ENCODE measurements at regions not wholly inside any gene's neighbourhood (a gene's known extent, or its start where the extent isn't known, plus 50 kb on each side); places are given as distances from the start of the nearest gene placed in this dataset.
A peak's percentile ranks its signal among the peaks of the same experiment; 100 is the strongest.
"Not testable (repeated sequence)": the region's sequence is repeated elsewhere in the genome, so short reads cannot be mapped to it uniquely, and the experiment has no call there.

DNA sequence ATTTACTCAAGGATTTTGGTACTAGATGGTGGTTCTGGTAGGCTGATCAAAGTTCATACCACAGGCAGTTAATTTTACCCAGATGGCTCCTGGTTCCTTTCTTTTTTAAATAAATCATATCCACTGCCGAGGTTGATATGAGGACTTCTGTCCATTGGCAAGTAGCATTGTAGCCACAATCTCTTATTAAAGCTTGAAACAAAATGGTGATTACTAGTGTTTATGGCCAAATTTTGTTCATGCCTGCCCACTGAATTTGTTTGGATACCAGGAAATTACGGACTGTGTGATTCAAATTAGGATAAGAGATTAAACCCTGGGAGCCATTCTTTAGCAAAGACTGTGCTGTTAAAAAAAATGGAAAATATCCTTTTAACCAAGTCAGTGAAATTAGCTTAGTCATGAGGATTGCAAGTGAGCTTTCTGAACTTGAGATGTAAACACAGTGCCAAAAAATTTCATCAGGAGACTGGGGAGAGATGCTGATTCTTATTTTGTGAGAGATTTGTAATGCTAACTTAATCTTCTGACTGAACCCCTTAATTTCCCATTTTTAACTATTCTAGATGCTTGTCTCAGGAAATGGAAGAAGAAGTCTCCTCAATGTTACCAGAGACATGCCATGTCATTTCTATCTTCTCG, 893.5 kb upstream of the ADAMTS5 start:
- intact Hi-C loops (cut with DNase I); H3K9me3 ChIP-seq; DNase-seq; H3K27me3 ChIP-seq; H3K4me3 ChIP-seq; H3K4me1 ChIP-seq; H3K36me3 ChIP-seq; ATAC-seq: not testable (repeated sequence)
- H3K27ac ChIP-seq = peak overlapping the region in 1 of 10 donors; percentile 40
- WGBS, 2 donors = 49 to 59% methylated on average over 3 of the region's 3 CpGs

DNA sequence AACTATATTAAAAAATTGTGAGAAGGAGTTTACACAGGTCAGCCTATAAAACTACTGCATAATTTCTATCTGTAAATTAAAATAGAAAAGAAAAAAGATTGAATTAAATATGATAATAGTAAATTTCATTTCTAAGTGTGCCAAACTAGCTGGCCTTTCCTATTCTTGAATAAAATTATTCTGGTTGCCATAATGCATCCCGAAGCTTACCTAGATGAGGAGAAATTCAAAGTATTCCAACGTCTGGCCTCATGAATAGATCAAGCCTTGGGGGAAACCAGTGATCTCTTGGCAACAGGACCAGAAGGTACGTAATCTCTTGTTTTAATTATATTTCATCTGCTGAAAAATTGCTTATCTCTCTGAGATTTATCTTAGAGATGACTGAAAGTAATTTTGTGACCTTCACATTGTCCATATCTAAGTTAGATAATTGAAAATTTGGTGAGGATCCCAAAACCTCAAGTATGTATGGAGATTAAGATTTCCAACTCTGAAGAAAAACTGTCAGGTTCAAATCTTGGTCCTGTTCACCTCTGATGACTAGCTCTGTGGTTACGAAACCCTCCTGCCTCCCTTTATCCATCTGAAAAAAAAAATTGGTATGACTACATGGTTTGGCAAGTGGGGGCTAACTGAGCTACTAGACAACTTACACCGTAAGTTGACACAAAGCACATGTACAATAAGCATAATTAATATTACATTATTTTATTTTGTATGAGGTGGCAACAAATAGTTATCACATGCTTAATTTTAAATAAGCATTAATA, 891.4 kb upstream of the ADAMTS5 start:
- ATAC-seq; intact Hi-C loops (cut with DNase I); H3K4me3 ChIP-seq; H3K27me3 ChIP-seq; H3K9me3 ChIP-seq; H3K4me1 ChIP-seq; H3K36me3 ChIP-seq; DNase-seq; H3K27ac ChIP-seq: not testable (repeated sequence)
- 87 to 95% methylated on average over 5 of the region's 5 CpGs for WGBS, 2 donors

DNA sequence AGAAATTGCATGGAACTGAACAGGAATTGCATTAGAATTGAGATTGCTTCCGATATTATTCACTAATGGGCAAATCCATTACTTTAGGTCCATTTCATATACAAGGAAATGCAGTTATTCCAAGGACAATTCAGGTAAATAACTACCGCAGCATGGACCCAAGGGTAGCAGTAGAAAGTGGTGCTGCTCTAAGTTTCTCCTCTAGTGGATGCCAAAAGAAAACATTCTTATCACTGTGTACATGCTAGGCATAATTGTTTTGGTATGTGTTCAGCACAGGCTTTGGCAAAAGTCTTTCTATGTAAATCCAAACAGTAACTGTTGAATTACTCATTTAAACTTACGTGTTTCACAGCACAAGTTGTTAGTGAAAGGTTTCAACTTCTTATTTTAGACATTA, 890.1 kb upstream of the ADAMTS5 start:
- H3K9me3 ChIP-seq; H3K4me1 ChIP-seq; H3K27me3 ChIP-seq; H3K27ac ChIP-seq; H3K36me3 ChIP-seq; intact Hi-C loops (cut with DNase I); H3K4me3 ChIP-seq; DNase-seq; ATAC-seq: not testable (repeated sequence)
- WGBS, 2 donors = 37 to 56% methylated on average over 3 of the region's 3 CpGs

DNA sequence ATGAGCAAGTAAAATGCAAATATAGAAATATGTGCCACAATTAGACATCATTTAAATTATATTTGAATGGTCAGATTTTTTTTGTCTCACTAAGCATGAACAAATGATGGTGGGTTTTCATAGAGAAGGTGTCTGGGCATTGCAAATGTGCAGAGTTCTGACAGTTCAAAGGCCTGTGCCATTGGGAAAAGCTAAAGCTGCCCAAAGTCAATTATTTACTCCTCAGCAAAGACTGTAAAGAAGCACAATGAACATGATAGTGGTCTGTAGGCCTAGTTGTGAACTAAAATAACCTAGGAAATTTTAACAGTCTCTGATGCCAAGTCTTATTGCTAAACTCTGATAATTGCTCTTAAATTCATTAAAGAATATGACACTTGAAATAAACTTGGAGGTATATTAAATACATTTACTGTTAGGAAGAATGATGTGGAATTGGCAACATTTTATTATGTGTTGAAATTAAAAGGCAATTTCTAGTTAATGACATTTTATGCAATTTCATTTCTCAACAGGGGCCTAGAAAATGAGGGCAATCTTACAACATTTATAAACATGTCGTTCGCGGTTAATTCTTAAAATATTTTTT, 874.3 kb upstream of the ADAMTS5 start:
- Histone ChIP-seq H3K4me1 (peaks cover 0 to 4% (median 0%) of the 10 kb centered on the region in 9 donors), H3K9me3 (peaks cover 0 to 9% (median 0%) of the 10 kb centered on the region in 11 donors), H3K27ac (no peak overlapping the region), H3K27me3 (no peaks in the 10 kb centered on the region), H3K36me3 (no peaks in the 10 kb centered on the region), H3K4me3 (no peak overlapping the region)
- WGBS, 2 donors = 91 to 99% methylated on average over 3 of the region's 3 CpGs
- ATAC-seq = no peak
- TF ChIP-seq, protein P1, sequence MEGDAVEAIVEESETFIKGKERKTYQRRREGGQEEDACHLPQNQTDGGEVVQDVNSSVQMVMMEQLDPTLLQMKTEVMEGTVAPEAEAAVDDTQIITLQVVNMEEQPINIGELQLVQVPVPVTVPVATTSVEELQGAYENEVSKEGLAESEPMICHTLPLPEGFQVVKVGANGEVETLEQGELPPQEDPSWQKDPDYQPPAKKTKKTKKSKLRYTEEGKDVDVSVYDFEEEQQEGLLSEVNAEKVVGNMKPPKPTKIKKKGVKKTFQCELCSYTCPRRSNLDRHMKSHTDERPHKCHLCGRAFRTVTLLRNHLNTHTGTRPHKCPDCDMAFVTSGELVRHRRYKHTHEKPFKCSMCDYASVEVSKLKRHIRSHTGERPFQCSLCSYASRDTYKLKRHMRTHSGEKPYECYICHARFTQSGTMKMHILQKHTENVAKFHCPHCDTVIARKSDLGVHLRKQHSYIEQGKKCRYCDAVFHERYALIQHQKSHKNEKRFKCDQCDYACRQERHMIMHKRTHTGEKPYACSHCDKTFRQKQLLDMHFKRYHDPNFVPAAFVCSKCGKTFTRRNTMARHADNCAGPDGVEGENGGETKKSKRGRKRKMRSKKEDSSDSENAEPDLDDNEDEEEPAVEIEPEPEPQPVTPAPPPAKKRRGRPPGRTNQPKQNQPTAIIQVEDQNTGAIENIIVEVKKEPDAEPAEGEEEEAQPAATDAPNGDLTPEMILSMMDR (IDR thresholded peaks at IDR 0.05) = no peak
- intact Hi-C loops (cut with DNase I) = no loop called here
- no peak for DNase-seq

DNA sequence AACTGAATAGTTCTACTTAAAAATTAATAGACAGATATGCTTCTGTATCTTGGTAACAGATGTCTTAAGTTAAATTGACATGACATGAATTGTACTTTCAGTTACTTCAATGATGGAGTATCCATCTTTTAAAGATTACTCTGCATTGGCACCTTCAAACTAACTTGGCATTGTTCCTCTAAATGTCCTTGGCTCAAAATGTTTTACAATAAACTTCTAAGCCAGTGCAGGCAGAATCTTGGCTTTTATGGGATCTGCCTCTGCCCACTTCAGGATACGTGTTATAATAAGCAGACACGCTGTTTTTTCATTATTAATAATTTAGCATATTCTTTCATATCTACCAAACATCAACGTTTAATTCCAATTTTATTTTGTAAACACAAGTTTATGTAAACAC, 873.4 kb upstream of the ADAMTS5 start:
- H3K27me3 ChIP-seq = no peaks in the 10 kb centered on the region
- no peak overlapping the region for H3K27ac ChIP-seq
- peaks cover 0 to 15% (median 0%) of the 10 kb centered on the region in 11 donors for H3K9me3 ChIP-seq
- 52 to 55% methylated on average over 3 of the region's 3 CpGs for WGBS, 2 donors
- peaks cover 0 to 4% (median 0%) of the 10 kb centered on the region in 9 donors for H3K4me1 ChIP-seq
- TF ChIP-seq, protein P1 (IDR thresholded peaks at IDR 0.05) = no peak
- DNase-seq (no peak), ATAC-seq (no peak)
- no peaks in the 10 kb centered on the region for H3K36me3 ChIP-seq
- H3K4me3 ChIP-seq = no peak overlapping the region
- intact Hi-C loops (cut with DNase I) = no loop called here

Data from heart right ventricle (tissue), 16 donors.